ENCODE measurements at regions not wholly inside any gene's neighbourhood (a gene's known extent, or its start where the extent isn't known, plus 50 kb on each side); places are given as distances from the start of the nearest gene placed in this dataset.

- H3K79me2 ChIP-seq (ENCODE audit: insufficient read depth, low read length): no peaks in the 10 kb centered on the region
- no peaks in the 10 kb centered on the region for H3F3A ChIP-seq (ENCODE audit: low read depth)
- H3K9ac ChIP-seq (ENCODE audit: low read depth, low read length, poor library complexity, severe bottlenecking): no peak overlapping the region
- H3K4me3 ChIP-seq (ENCODE audit: low read length, poor library complexity, severe bottlenecking): no peak overlapping the region
- H3K4me1 ChIP-seq (ENCODE audit: insufficient read depth, low read length, poor library complexity, severe bottlenecking): peaks cover 10% of the 10 kb centered on the region
- no peaks in the 10 kb centered on the region for H3K9me2 ChIP-seq (replicated peaks; ENCODE audit: low read depth, low read length)
- H3K36me3 ChIP-seq (ENCODE audit: insufficient read depth, low read length): no peaks in the 10 kb centered on the region
- TF ChIP-seq EZH2phosphoT487 (IDR thresholded peaks at IDR 0.05; ENCODE audit: borderline replicate concordance) (no peak), CTCF (conservative IDR thresholded peaks at IDR 0.05; ENCODE audit: low read length) (no peak)
- no peaks in the 10 kb centered on the region for H3K27me3 ChIP-seq (ENCODE audit: insufficient read depth, low read length, poor library complexity, severe bottlenecking)
- no peak overlapping the region for H2AFZ ChIP-seq (ENCODE audit: low read length)
- no peaks in the 10 kb centered on the region for H4K20me1 ChIP-seq (ENCODE audit: insufficient read depth, low read length, poor library complexity, severe bottlenecking)
- no peak overlapping the region for H3K4me2 ChIP-seq (ENCODE audit: low read depth, low read length, poor library complexity, severe bottlenecking)
- H3K9me3 ChIP-seq (ENCODE audit: insufficient read depth, low read depth, low read length): no peaks in the 10 kb centered on the region
These were observed 361.9 kb upstream of the KCNMB2 start for GRCh38 chr3:178174201-178174915.

DNA sequence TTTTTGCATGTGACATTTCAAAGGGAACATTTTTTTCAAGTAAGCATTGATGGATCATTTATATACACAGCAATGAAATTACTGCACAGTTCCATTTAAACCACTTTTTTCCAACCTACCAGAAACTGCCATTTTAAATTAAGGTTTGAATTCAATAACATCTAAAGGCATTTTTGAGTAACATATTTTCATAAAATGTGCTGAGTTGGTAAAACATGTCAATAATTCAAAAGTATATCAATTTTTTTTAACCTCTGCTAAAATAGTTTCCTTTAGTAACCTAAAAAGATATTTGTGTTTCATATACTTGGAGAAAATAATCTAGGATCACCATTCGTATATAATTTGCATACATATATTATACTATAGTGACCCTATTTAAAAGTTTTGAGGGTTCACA is 355.1 kb upstream of the KCNMB2 start:
- Histone ChIP-seq H3K79me2 (ENCODE audit: insufficient read depth, low read length) (no peaks in the 10 kb centered on the region), H3K4me3 (ENCODE audit: low read length, poor library complexity, severe bottlenecking) (no peak overlapping the region), H3K27me3 (ENCODE audit: insufficient read depth, low read length, poor library complexity, severe bottlenecking) (no peaks in the 10 kb centered on the region), H3K4me1 (ENCODE audit: insufficient read depth, low read length, poor library complexity, severe bottlenecking) (no peaks in the 10 kb centered on the region), H2AFZ (ENCODE audit: low read length) (no peak overlapping the region), H3K9me3 (ENCODE audit: insufficient read depth, low read depth, low read length) (no peaks in the 10 kb centered on the region), H3F3A (ENCODE audit: low read depth) (no peaks in the 10 kb centered on the region), H3K9ac (ENCODE audit: low read depth, low read length, poor library complexity, severe bottlenecking) (no peak overlapping the region), H3K9me2 (replicated peaks; ENCODE audit: low read depth, low read length) (no peaks in the 10 kb centered on the region), H3K4me2 (ENCODE audit: low read depth, low read length, poor library complexity, severe bottlenecking) (no peak overlapping the region), H4K20me1 (ENCODE audit: insufficient read depth, low read length, poor library complexity, severe bottlenecking) (no peaks in the 10 kb centered on the region), H3K36me3 (ENCODE audit: insufficient read depth, low read length) (no peaks in the 10 kb centered on the region)
- TF ChIP-seq EZH2phosphoT487 (IDR thresholded peaks at IDR 0.05; ENCODE audit: borderline replicate concordance) (no peak), CTCF (conservative IDR thresholded peaks at IDR 0.05; ENCODE audit: low read length) (no peak)

DNA sequence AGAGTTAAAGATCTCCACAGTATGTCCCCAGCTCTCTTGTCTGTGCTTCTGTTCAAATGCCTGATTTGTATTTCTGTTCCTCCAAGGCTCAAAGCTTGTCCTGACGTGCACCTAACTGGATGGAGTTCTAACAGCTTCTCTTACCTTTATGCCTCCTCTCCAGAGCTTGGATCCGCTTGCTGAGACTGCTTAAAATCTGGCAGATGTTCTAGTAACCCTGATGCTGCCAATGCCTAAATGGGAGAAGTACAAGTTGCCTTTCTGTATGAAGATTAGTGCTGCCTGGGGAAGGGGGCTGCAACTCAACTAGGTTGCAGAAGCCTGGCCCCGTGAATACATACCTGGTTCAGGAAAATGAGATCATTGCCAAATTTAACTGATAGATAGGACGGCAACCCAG is 354.5 kb upstream of the KCNMB2 start:
- TF ChIP-seq CTCF (conservative IDR thresholded peaks at IDR 0.05; ENCODE audit: low read length) (no peak), EZH2phosphoT487 (IDR thresholded peaks at IDR 0.05; ENCODE audit: borderline replicate concordance) (no peak)
- H3K9me3 ChIP-seq (ENCODE audit: insufficient read depth, low read depth, low read length): no peaks in the 10 kb centered on the region
- no peaks in the 10 kb centered on the region for H3F3A ChIP-seq (ENCODE audit: low read depth)
- H2AFZ ChIP-seq (ENCODE audit: low read length): peak overlapping the region; percentile 57
- no peaks in the 10 kb centered on the region for H3K79me2 ChIP-seq (ENCODE audit: insufficient read depth, low read length)
- H3K9ac ChIP-seq (ENCODE audit: low read depth, low read length, poor library complexity, severe bottlenecking): no peak overlapping the region
- H3K4me2 ChIP-seq (ENCODE audit: low read depth, low read length, poor library complexity, severe bottlenecking): no peak overlapping the region
- no peaks in the 10 kb centered on the region for H3K36me3 ChIP-seq (ENCODE audit: insufficient read depth, low read length)
- H3K27me3 ChIP-seq (ENCODE audit: insufficient read depth, low read length, poor library complexity, severe bottlenecking): no peaks in the 10 kb centered on the region
- H3K4me3 ChIP-seq (ENCODE audit: low read length, poor library complexity, severe bottlenecking): no peak overlapping the region
- no peaks in the 10 kb centered on the region for H3K4me1 ChIP-seq (ENCODE audit: insufficient read depth, low read length, poor library complexity, severe bottlenecking)
- no peaks in the 10 kb centered on the region for H4K20me1 ChIP-seq (ENCODE audit: insufficient read depth, low read length, poor library complexity, severe bottlenecking)
- H3K9me2 ChIP-seq (replicated peaks; ENCODE audit: low read depth, low read length): no peaks in the 10 kb centered on the region

Measured in Loucy (cell line).